Loucy (cell line): ENCODE measurements at regions not wholly inside any gene's neighbourhood (a gene's known extent, or its start where the extent isn't known, plus 50 kb on each side); places are given as distances from the start of the nearest gene placed in this dataset.

Experiments
- H2AFZ ChIP-seq: fragments of 200-600 bp; sonication (generic); 2 replicates; pipeline ENCODE4 v1.6.0; 2016; ENCODE audit warnings: antibody characterized with exemption, mild to moderate bottlenecking, low read length, moderate library complexity
- H3F3A ChIP-seq: fragments of 200-600 bp; 2 replicates; pipeline ENCODE4 v1.6.0; 2016; ENCODE audit warnings: antibody characterized with exemption, low read depth, mild to moderate bottlenecking
- H3K27me3 ChIP-seq: fragments of 200-600 bp; sonication (generic); 2 replicates; pipeline ENCODE4 v1.6.1; 2014; ENCODE audit warnings: low read length, mild to moderate bottlenecking; ENCODE audit not compliant: insufficient read depth, poor library complexity, severe bottlenecking
- H3K36me3 ChIP-seq: fragments of 200-600 bp; sonication (generic); 2 replicates; pipeline ENCODE4 v1.6.1; 2016; ENCODE audit warnings: low read length; ENCODE audit not compliant: insufficient read depth
- H3K4me1 ChIP-seq: fragments of 200-600 bp; sonication (generic); 2 replicates; pipeline ENCODE4 v1.5.1; 2014; ENCODE audit warnings: low read length, mild to moderate bottlenecking; ENCODE audit not compliant: insufficient read depth, poor library complexity, severe bottlenecking
- H3K4me2 ChIP-seq: fragments of 200-600 bp; sonication (generic); 2 replicates; pipeline ENCODE4 v1.6.0; 2014; ENCODE audit warnings: antibody characterized with exemption, low read length, low read depth, mild to moderate bottlenecking; ENCODE audit not compliant: poor library complexity, severe bottlenecking
- H3K4me3 ChIP-seq: fragments of 200-600 bp; sonication (generic); 2 replicates; pipeline ENCODE4 v1.5.1; 2014; ENCODE audit warnings: low read length, mild to moderate bottlenecking, mixed read lengths; ENCODE audit not compliant: poor library complexity, severe bottlenecking
- H3K79me2 ChIP-seq: fragments of 200-600 bp; sonication (generic); 2 replicates; pipeline ENCODE4 v1.6.1; 2014; ENCODE audit warnings: low read length; ENCODE audit not compliant: insufficient read depth
- H3K9ac ChIP-seq: fragments of 200-600 bp; sonication (generic); 2 replicates; pipeline ENCODE4 v1.6.0; 2014; ENCODE audit warnings: mild to moderate bottlenecking, low read depth, low read length, moderate library complexity; ENCODE audit not compliant: poor library complexity, severe bottlenecking
- H3K9me2 ChIP-seq: fragments of 200-600 bp; sonication (generic); replicated peaks from 2 replicates; pipeline ENCODE4 v1.6.1; 2016; ENCODE audit warnings: low read depth, low read length, mixed read lengths
- H3K9me3 ChIP-seq: fragments of 200-600 bp; sonication (generic); 2 replicates; pipeline ENCODE4 v1.6.1; 2014; ENCODE audit warnings: mild to moderate bottlenecking, antibody characterized with exemption, low read length, low read depth; ENCODE audit not compliant: insufficient read depth
- H4K20me1 ChIP-seq: fragments of 200-600 bp; sonication (generic); 2 replicates; pipeline ENCODE4 v1.6.0; 2014; ENCODE audit warnings: antibody characterized with exemption, low read length, mild to moderate bottlenecking; ENCODE audit not compliant: insufficient read depth, poor library complexity, severe bottlenecking
- EZH2phosphoT487 ChIP-seq: fragments of 200-600 bp; IDR thresholded peaks from 2 replicates; pipeline ENCODE4 v1.6.1; 2018; ENCODE audit warnings: antibody characterized with exemption, mild to moderate bottlenecking, moderate library complexity, borderline replicate concordance
- TF ChIP-seq, protein P1 (sequence below): fragments of 200-600 bp; sonication (generic); conservative IDR thresholded peaks from 2 replicates; pipeline ENCODE4 v1.5.1; 2014; ENCODE audit warnings: mild to moderate bottlenecking, antibody characterized with exemption, low read length

DNA sequence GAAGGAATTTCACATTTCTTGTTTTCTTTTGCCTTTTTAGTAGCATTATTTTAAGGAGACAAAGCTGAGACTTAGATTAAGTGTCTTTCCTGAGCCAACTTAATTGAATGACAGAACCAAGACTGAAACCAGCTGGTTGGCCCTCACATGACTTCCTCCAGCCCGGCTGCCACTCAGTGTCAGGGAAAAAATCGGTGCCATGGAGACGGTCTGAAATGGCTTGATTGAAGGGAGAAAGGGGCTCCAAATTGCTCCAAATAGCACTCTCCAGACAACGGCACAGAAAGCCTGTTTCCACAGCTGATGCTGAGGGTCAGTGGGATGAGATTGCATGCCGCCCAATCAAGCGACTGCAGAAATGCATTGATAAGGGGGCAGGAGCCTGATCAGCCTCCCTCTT lies 475.2 kb upstream of the IL12A start:
- no peak overlapping the region for H3K4me2 ChIP-seq
- H3K27me3 ChIP-seq, result no peaks in the 10 kb centered on the region
- H3K9me2 ChIP-seq, result no peaks in the 10 kb centered on the region
- H3K4me1 ChIP-seq, result no peaks in the 10 kb centered on the region
- H3K79me2 ChIP-seq, result no peaks in the 10 kb centered on the region
- H3K4me3 ChIP-seq, result no peak overlapping the region
- no peaks in the 10 kb centered on the region for H3K36me3 ChIP-seq
- no peaks in the 10 kb centered on the region for H3K9me3 ChIP-seq
- no peaks in the 10 kb centered on the region for H4K20me1 ChIP-seq
- no peak overlapping the region for H2AFZ ChIP-seq
- no peaks in the 10 kb centered on the region for H3F3A ChIP-seq
- no peak overlapping the region for H3K9ac ChIP-seq
- TF ChIP-seq, protein P1, sequence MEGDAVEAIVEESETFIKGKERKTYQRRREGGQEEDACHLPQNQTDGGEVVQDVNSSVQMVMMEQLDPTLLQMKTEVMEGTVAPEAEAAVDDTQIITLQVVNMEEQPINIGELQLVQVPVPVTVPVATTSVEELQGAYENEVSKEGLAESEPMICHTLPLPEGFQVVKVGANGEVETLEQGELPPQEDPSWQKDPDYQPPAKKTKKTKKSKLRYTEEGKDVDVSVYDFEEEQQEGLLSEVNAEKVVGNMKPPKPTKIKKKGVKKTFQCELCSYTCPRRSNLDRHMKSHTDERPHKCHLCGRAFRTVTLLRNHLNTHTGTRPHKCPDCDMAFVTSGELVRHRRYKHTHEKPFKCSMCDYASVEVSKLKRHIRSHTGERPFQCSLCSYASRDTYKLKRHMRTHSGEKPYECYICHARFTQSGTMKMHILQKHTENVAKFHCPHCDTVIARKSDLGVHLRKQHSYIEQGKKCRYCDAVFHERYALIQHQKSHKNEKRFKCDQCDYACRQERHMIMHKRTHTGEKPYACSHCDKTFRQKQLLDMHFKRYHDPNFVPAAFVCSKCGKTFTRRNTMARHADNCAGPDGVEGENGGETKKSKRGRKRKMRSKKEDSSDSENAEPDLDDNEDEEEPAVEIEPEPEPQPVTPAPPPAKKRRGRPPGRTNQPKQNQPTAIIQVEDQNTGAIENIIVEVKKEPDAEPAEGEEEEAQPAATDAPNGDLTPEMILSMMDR, result no peak
- no peak for TF ChIP-seq EZH2phosphoT487

DNA sequence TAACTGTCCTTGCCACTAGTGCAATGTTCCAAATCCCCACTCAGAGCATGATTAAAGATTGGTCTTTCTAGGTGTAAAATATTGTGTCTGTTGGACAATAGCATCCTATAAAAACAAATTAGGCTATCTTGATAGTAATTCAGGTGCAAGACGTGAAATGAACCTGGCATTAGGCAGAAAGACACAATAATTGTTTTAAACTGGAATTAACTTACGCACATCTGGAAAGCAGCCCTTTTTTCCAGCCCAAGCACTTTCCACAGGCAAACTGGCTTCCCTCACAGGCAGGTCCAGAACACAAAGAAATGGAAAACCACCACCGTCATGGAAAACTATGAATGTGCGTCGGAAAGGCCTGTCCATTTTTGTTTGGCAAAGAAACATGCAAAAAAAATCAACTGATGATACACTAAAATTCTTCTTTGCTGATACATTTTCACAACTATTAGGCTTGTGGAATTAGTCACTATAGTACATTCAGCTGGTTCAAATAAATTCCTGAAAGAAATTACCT lies 474.7 kb upstream of the IL12A start:
- Histone ChIP-seq H2AFZ (no peak overlapping the region), H3K4me2 (no peak overlapping the region), H3K36me3 (no peaks in the 10 kb centered on the region), H3K9me3 (no peaks in the 10 kb centered on the region), H3F3A (no peaks in the 10 kb centered on the region), H3K4me3 (no peak overlapping the region), H3K9me2 (no peaks in the 10 kb centered on the region), H4K20me1 (no peaks in the 10 kb centered on the region), H3K9ac (no peak overlapping the region), H3K4me1 (no peaks in the 10 kb centered on the region), H3K27me3 (no peaks in the 10 kb centered on the region), H3K79me2 (no peaks in the 10 kb centered on the region)
- TF ChIP-seq EZH2phosphoT487, result no peak
- TF ChIP-seq, protein P1, result no peak

GRCh38 chr3:159517105-159517504 lies 471.5 kb upstream of the IL12A start:
- Histone ChIP-seq H3K4me2 (no peak overlapping the region), H3K36me3 (no peaks in the 10 kb centered on the region), H3K9me3 (no peaks in the 10 kb centered on the region), H3K4me1 (no peaks in the 10 kb centered on the region), H3F3A (no peaks in the 10 kb centered on the region), H3K79me2 (no peaks in the 10 kb centered on the region), H4K20me1 (no peaks in the 10 kb centered on the region), H3K27me3 (no peaks in the 10 kb centered on the region), H3K9me2 (no peaks in the 10 kb centered on the region), H3K4me3 (no peak overlapping the region), H2AFZ (no peak overlapping the region), H3K9ac (no peak overlapping the region)
- TF ChIP-seq, protein P1, result no peak
